ENCODE measurements at regions not wholly inside any gene's neighbourhood (a gene's known extent, or its start where the extent isn't known, plus 50 kb on each side); places are given as distances from the start of the nearest gene placed in this dataset.
A peak's percentile ranks its signal among the peaks of the same experiment; 100 is the strongest.
"Not testable (repeated sequence)": the region's sequence is repeated elsewhere in the genome, so short reads cannot be mapped to it uniquely, and the experiment has no call there.

DNA sequence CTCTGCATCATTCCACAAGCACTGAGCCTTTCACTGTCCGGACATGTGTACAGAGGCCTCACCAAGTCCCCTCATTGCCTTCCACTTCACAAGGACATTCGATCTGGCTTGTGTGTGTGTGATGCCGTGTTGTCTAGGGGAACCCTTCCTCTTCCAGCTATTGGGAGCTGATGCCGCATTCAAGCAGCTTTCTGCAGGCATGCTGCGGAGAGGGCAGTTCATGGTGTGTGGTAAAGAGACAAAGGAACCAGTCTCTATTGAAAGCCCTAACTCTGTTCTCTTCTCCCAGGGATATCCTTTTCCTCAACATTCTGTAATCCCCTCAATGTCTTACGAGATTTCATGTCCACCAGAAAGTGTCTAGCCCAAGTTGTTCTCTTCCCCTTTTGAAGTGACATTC is 141.6 kb downstream of the ALOX5 start:
- no peak for ATAC-seq

- ATAC-seq = peak; percentile 89
These were observed 140.6 kb downstream of the ALOX5 start for GRCh38 chr10:45514291-45515270.

DNA sequence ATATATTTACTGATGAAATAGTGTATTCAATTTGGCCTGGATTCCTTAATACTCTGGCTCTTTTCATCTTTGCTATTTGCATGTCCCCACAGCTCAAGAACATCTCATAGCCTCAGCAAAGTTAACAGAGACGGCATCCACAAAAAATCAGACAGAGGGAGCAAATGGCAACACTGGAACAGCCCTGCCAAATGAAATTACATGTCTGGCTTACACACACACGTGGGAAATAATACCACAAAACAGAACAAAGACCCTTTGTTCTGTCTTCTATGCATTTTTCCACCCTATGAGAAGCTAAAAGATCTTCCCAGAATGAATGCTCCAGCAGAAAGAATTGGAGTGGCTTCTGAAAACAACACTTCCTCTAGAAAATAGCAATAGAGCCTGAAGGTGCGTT is 139.5 kb downstream of the ALOX5 start:
- ATAC-seq = no peak

DNA sequence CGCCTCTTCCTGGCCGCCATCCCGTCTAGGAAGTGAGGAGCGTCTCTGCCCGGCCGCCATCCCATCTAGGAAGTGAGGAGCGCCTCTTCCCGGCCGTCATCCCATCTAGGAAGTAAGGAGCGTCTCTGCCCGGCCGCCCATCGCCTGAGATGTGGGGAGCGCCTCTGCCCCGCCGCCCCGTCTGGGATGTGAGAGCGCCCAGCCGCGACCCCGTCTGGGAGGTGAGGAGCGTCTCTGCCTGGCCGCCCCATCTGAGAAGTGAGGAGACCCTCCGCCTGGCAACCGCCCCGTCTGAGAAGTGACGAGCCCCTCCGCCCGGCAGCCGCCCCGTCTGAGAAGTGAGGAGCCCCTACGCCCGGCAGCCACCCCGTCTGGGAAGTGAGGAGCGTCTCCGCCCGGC is 137.9 kb downstream of the ALOX5 start:
- ATAC-seq = not testable (repeated sequence)

GRCh38 chr10:45509491-45509890 is 135.5 kb downstream of the ALOX5 start:
- no peak for ATAC-seq

GRCh38 chr10:45505311-45505710 is 131.3 kb downstream of the ALOX5 start:
- no peak for ATAC-seq

- ATAC-seq = no peak
These were observed 128.4 kb downstream of the ALOX5 start for GRCh38 chr10:45502458-45502857.

DNA sequence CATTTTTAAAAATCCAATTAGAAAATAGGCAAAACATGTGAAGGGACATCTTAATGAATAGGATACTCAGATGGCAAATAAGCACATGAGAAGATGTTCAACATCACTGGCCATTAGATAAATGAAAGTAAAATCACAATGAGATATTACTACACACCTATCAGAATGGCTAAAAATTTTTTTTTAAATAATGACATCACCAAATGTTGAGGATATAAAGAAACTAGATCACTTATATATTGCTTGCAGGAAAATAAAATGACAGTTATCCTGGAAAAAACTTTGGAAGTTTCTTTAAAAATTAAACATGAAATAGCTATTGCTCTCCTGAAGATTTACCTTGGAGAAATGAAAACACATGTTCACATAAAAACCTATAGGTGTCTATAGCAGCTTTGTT is 127.8 kb downstream of the ALOX5 start:
- ATAC-seq = no peak

- no peak for ATAC-seq
These were observed 126.8 kb downstream of the ALOX5 start for GRCh38 chr10:45500798-45501197.

DNA sequence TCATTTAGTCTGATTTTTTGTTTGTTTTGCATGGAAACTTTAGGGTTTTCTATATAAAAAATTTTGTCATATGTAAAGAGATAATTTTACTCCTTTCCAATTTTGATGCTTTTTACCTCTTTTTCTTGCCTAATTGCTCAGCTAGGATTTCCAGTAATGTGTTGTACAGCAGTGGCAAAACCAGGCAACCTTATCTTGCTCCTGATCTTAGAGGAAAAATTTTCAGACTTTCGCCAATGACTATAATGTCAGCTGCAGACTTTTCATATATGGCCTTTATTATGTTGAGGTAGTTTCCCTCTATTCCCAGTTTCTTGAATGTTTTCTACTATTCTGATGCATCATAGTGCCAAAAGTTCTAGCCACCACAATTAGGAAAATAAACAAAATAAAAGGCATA is 126.3 kb downstream of the ALOX5 start:
- no peak for ATAC-seq

DNA sequence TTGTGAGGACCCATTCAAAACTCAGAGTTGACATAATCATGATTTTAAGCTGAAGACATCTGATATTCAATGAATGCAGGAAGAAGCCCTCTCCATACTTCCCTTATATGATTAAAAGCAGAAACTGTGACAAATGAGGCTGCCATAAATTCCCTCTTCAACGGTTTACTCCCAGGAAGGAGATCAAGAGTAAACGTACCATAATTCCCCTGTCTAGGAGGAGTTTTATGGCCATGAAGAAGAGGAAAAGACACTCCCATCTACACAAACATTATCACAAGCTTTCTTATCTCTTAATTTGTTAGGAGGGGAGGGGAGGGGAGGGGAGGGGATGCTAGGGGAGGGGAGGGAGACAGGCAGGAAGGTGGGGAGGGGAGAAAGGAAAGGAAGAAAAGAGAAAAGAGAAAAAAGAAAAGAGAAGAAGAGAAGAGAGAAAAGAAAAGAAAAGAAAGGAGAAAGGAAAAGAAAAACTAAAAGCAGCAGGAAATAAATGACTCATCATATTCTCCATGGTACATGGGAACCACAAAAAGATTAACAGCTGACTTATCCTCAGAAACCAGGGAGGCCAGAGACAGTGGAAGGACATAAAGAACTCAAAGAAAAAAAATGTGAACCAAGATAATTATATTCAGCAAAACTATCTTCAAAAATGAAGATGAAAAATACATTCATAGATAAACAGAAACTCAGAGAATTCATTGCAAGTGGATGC is 121.6 kb downstream of the ALOX5 start:
- ATAC-seq = no peak

All from esophagus mucosa (tissue), 1 donor.